HCT116 (cell line): ENCODE measurements at regions not wholly inside any gene's neighbourhood (a gene's known extent, or its start where the extent isn't known, plus 50 kb on each side); places are given as distances from the start of the nearest gene placed in this dataset.
"Not testable (repeated sequence)": the region's sequence is repeated elsewhere in the genome, so short reads cannot be mapped to it uniquely, and the experiment has no call there.

Experiments
- ATAC-seq: fragments of 200-7000 bp; cut with Tn5 transposase; 2 replicates; pipeline ENCODE4 v1.9.1; 2020; ENCODE audit warnings: mild to moderate bottlenecking, moderate library complexity
- BruUV-seq: library from RNA; stranded (reverse); fragments of 400-500 nt; replicated peaks from 2 replicates; lab custom pipeline; 2021; lab: Mats Ljungman, UMichigan
- CTCF ChIA-PET: fragments of 300-600 bp; sonication (Branson Sonifier 250); formaldehyde crosslinking; loops from one replicate; lab custom pipeline; 2021; ENCODE audit warnings: antibody characterized with exemption; lab: Charles Lee
- POLR2A ChIA-PET: fragments of 300-600, 350-600 bp; sonication (Branson Sonifier 250); formaldehyde crosslinking; loops from one replicate; lab custom pipeline; 2021; ENCODE audit warnings: antibody characterized with exemption; lab: Charles Lee
- RAD21 ChIA-PET, 2 experiments: fragments of 300-600 bp; sonication (Branson Sonifier 250); formaldehyde crosslinking; loops; one replicate each; lab custom pipeline; 2023; ENCODE audit warnings: low total read pairs in 2 of 2; ENCODE audit not compliant: uncharacterized antibody in 2 of 2, unreplicated experiment in 2 of 2, low non-redundant PET in 1 of 2; lab: Charles Lee
- DNase-seq: peaks from one replicate; pipeline ENCODE4 v3.0.0-alpha.2; 2010; ENCODE audit warnings: low read depth, low spot score
- H2AFZ ChIP-seq: fragments of 200-600 bp; shearing (Covaris generic), sonication (generic); 2 replicates; pipeline ENCODE4 v1.6.1; 2017; ENCODE audit warnings: low read depth, mixed run types, mixed read lengths, antibody characterized with exemption, low read length; ENCODE audit not compliant: poor library complexity, severe bottlenecking
- H3K27ac ChIP-seq: 2 replicates; pipeline ENCODE4 v1.5.1; 2012; ENCODE audit warnings: low read depth, low read length
- H3K27me3 ChIP-seq: fragments of 200-600 bp; sonication (generic); 2 replicates; pipeline ENCODE4 v1.6.1; 2016; ENCODE audit warnings: mixed run types, low read length, mixed read lengths; ENCODE audit not compliant: insufficient read depth
- H3K36me3 ChIP-seq, 2 experiments: fragments of 200-500 bp in 1 of 2; fragments of 200-600 bp in 1 of 2; sonication (Bioruptor generic) in 1 of 2; sonication (generic) in 1 of 2; 2 replicates each; pipeline versions ENCODE4 v1.5.1 to v1.6.1; 2014 to 2016; ENCODE audit warnings: low read length in 2 of 2, inconsistent platforms in 1 of 2, mixed read lengths in 1 of 2, mixed run types in 1 of 2; ENCODE audit not compliant: insufficient read depth in 2 of 2, control insufficient read depth in 1 of 2
- H3K4me1 ChIP-seq, 2 experiments: fragments of 200-600 bp in 1 of 2; sonication (generic) in 1 of 2; 2 replicates each; pipeline versions ENCODE4 v1.5.1 to v1.6.1; 2012 to 2017; ENCODE audit warnings: low read length in 2 of 2, inconsistent platforms in 1 of 2, mild to moderate bottlenecking in 1 of 2, mixed read lengths in 1 of 2, mixed run types in 1 of 2, moderate library complexity in 1 of 2; ENCODE audit not compliant: insufficient read depth in 2 of 2, control insufficient read depth in 1 of 2
- H3K4me2 ChIP-seq: fragments of 200-600 bp; sonication (generic); 2 replicates; pipeline ENCODE4 v1.6.1; 2017; ENCODE audit warnings: mixed run types, low read length, mixed read lengths
- H3K4me3 ChIP-seq, 2 experiments: fragments of 200-600 bp in 1 of 2; sonication (generic) in 1 of 2; replicated peaks in 1 of 2; 2 replicates each; pipeline ENCODE4 v1.5.1; 2011 to 2016; ENCODE audit warnings: low read length in 2 of 2, control low read depth in 1 of 2, low read depth in 1 of 2, mild to moderate bottlenecking in 1 of 2, mixed read lengths in 1 of 2, mixed run types in 1 of 2
- H3K79me2 ChIP-seq: fragments of 200-600 bp; sonication (generic); 2 replicates; pipeline ENCODE4 v1.6.1; 2017; ENCODE audit warnings: mild to moderate bottlenecking, mixed run types, low read length, moderate library complexity, mixed read lengths; ENCODE audit not compliant: insufficient read depth
- H3K9ac ChIP-seq: fragments of 200-600 bp; sonication (generic); 2 replicates; pipeline ENCODE4 v1.6.1; 2016; ENCODE audit warnings: low read length, mixed read lengths
- H3K9me2 ChIP-seq: fragments of 200-600 bp; sonication (generic), shearing (Covaris generic); 2 replicates; pipeline ENCODE4 v1.6.1; 2017; ENCODE audit warnings: mixed run types, mild to moderate bottlenecking, moderate library complexity; ENCODE audit not compliant: insufficient read depth
- H3K9me3 ChIP-seq, 2 experiments: fragments of 200-500 bp in 1 of 2; fragments of 200-600 bp in 1 of 2; sonication (Bioruptor generic) in 1 of 2; sonication (generic) in 1 of 2; 2 replicates each; pipeline ENCODE4 v1.6.1; 2014 to 2017; ENCODE audit warnings: low read length in 2 of 2, mixed read lengths in 2 of 2, inconsistent platforms in 1 of 2, low read depth in 1 of 2, mild to moderate bottlenecking in 1 of 2, mixed run types in 1 of 2, moderate library complexity in 1 of 2; ENCODE audit not compliant: control insufficient read depth in 1 of 2, insufficient read depth in 1 of 2
- H4K20me1 ChIP-seq: fragments of 200-600 bp; sonication (generic), shearing (Covaris generic); 2 replicates; pipeline ENCODE4 v1.6.1; 2017; ENCODE audit warnings: mixed run types, mild to moderate bottlenecking, moderate library complexity; ENCODE audit not compliant: insufficient read depth
- CTCF ChIP-seq, 3 experiments: fragments of 200-600 bp in 1 of 3; sonication (generic) in 1 of 3; IDR thresholded peaks in 2 of 3; conservative IDR thresholded peaks in 1 of 3; 2 replicates each; pipeline ENCODE4 v1.5.1; 2012 to 2017; ENCODE audit warnings: low read depth in 2 of 3, low read length in 2 of 3, antibody characterized with exemption in 1 of 3, borderline replicate concordance in 1 of 3, control low read depth in 1 of 3, mild to moderate bottlenecking in 1 of 3, mixed read lengths in 1 of 3, mixed run types in 1 of 3, moderate library complexity in 1 of 3; ENCODE audit not compliant: insufficient read depth in 1 of 3
- intact Hi-C: fragments of 100-400 bp; cut with micrococcal nuclease; formaldehyde crosslinking; loops from 2 replicates; pipeline ENCODE4 v1.10.0; 2022

- POLR2A ChIA-PET: no interaction called here
Measured at GRCh38 chr5:93941897-93942296, 200.5 kb upstream of the POU5F2 start.

GRCh38 chr5:93933269-93933668, 191.9 kb upstream of the POU5F2 start:
- H2AFZ ChIP-seq, H3K79me2 ChIP-seq, ATAC-seq, DNase-seq, BruUV-seq, H3K27ac ChIP-seq, intact Hi-C loops, CTCF ChIA-PET, H3K27me3 ChIP-seq, H4K20me1 ChIP-seq, POLR2A ChIA-PET, H3K4me1 ChIP-seq, H3K9me2 ChIP-seq, H3K4me3 ChIP-seq, H3K9me3 ChIP-seq, H3K36me3 ChIP-seq, RAD21 ChIA-PET, H3K9ac ChIP-seq, H3K4me2 ChIP-seq: not testable (repeated sequence)

More at GRCh38 chr5:93941897-93942296, 200.5 kb upstream of the POU5F2 start:
- no peak for ATAC-seq
- TF ChIP-seq CTCF (IDR thresholded peaks at IDR 0.05 in 2 of 3, conservative IDR thresholded peaks at IDR 0.05 in 1 of 3; ENCODE audit: borderline replicate concordance in 1 of 3, insufficient read depth in 1 of 3, low read depth in 2 of 3, low read length in 2 of 3): no peak
- TF ChIP-seq, all 23 proteins: peak for 0
- no peak for DNase-seq
- Histone ChIP-seq H3K27me3 (no peaks in the 10 kb centered on the region), H3K4me3 (no peak overlapping the region), H3K4me1 (no peaks in the 10 kb centered on the region; a peak in 1 of 4 replicates), H2AFZ (no peak overlapping the region), H3K9me3 (no peaks in the 10 kb centered on the region), H3K27ac (no peak overlapping the region), H3K9me2 (0 out of 2 replicates have a peak, but pooled peaks cover 3% of the 10 kb centered on the region), H3K36me3 (no peaks in the 10 kb centered on the region), H3K9ac (no peak overlapping the region), H3K4me2 (no peak overlapping the region), H4K20me1 (no peaks in the 10 kb centered on the region), H3K79me2 (no peaks in the 10 kb centered on the region)
- BruUV-seq: no TSS peak
- RAD21 ChIA-PET: no interaction called here
- intact Hi-C loops: no loop called here
- CTCF ChIA-PET: no interaction called here
